ENCODE measurements at regions not wholly inside any gene's neighbourhood (a gene's known extent, or its start where the extent isn't known, plus 50 kb on each side); places are given as distances from the start of the nearest gene placed in this dataset.

GRCh38 chr3:71991681-71992080 lies 206.7 kb upstream of the PROK2 start:
- TF ChIP-seq CTCF (IDR thresholded peaks at IDR 0.05; ENCODE audit: insufficient read depth, low read length, poor library complexity, severe bottlenecking) (no peak), EZH2phosphoT487 (conservative IDR thresholded peaks at IDR 0.05; ENCODE audit: low read length) (no peak)
- no peaks in the 10 kb centered on the region for H3K79me2 ChIP-seq (ENCODE audit: insufficient read depth, low read length)
- H3K4me2 ChIP-seq (ENCODE audit: low read depth, low read length, poor library complexity, severe bottlenecking) = no peak overlapping the region
- no peaks in the 10 kb centered on the region for H4K20me1 ChIP-seq (ENCODE audit: low read depth, low read length)
- no peaks in the 10 kb centered on the region for H3K9me2 ChIP-seq (replicated peaks; ENCODE audit: insufficient read depth, low read length)
- H3K9ac ChIP-seq (ENCODE audit: low read length) = no peak overlapping the region
- H3K9me3 ChIP-seq (ENCODE audit: insufficient read depth, low read length) = no peaks in the 10 kb centered on the region
- no peak overlapping the region for H3K27ac ChIP-seq (ENCODE audit: low read depth, low read length)
- H2AFZ ChIP-seq (ENCODE audit: low read depth, low read length, severe bottlenecking) = no peak overlapping the region
- no peaks in the 10 kb centered on the region for H3K36me3 ChIP-seq (ENCODE audit: low read length)
- H3K27me3 ChIP-seq (ENCODE audit: low read length) = no peaks in the 10 kb centered on the region; the same call in 1 of the 2 replicates
- no peaks in the 10 kb centered on the region for H3F3A ChIP-seq (ENCODE audit: insufficient read depth)
- no peak overlapping the region for H3K4me3 ChIP-seq (ENCODE audit: insufficient read depth, low read length, poor library complexity, severe bottlenecking)

- H3K4me3 ChIP-seq (ENCODE audit: insufficient read depth, low read length, poor library complexity, severe bottlenecking) = no peak overlapping the region
- H3K9ac ChIP-seq (ENCODE audit: low read length) = no peak overlapping the region
- no peaks in the 10 kb centered on the region; the same call in 1 of the 2 replicates for H3K27me3 ChIP-seq (ENCODE audit: low read length)
- no peaks in the 10 kb centered on the region for H3K79me2 ChIP-seq (ENCODE audit: insufficient read depth, low read length)
- H3K27ac ChIP-seq (ENCODE audit: low read depth, low read length) = no peak overlapping the region
- H3K9me3 ChIP-seq (ENCODE audit: insufficient read depth, low read length) = no peaks in the 10 kb centered on the region
- H3K4me2 ChIP-seq (ENCODE audit: low read depth, low read length, poor library complexity, severe bottlenecking) = no peak overlapping the region
- no peaks in the 10 kb centered on the region for H3F3A ChIP-seq (ENCODE audit: insufficient read depth)
- no peaks in the 10 kb centered on the region for H3K36me3 ChIP-seq (ENCODE audit: low read length)
- H3K9me2 ChIP-seq (replicated peaks; ENCODE audit: insufficient read depth, low read length) = no peaks in the 10 kb centered on the region
- H2AFZ ChIP-seq (ENCODE audit: low read depth, low read length, severe bottlenecking) = no peak overlapping the region
- TF ChIP-seq CTCF (IDR thresholded peaks at IDR 0.05; ENCODE audit: insufficient read depth, low read length, poor library complexity, severe bottlenecking) (no peak), EZH2phosphoT487 (conservative IDR thresholded peaks at IDR 0.05; ENCODE audit: low read length) (no peak)
- no peaks in the 10 kb centered on the region for H4K20me1 ChIP-seq (ENCODE audit: low read depth, low read length)
Measured at GRCh38 chr3:71991046-71991445, 206.1 kb upstream of the PROK2 start.

- Histone ChIP-seq H2AFZ (ENCODE audit: low read depth, low read length, severe bottlenecking) (no peak overlapping the region), H3K9me3 (ENCODE audit: insufficient read depth, low read length) (no peaks in the 10 kb centered on the region), H3K4me3 (ENCODE audit: insufficient read depth, low read length, poor library complexity, severe bottlenecking) (no peak overlapping the region), H3K9me2 (replicated peaks; ENCODE audit: insufficient read depth, low read length) (no peaks in the 10 kb centered on the region), H3K79me2 (ENCODE audit: insufficient read depth, low read length) (no peaks in the 10 kb centered on the region), H3K27ac (ENCODE audit: low read depth, low read length) (no peak overlapping the region), H3K36me3 (ENCODE audit: low read length) (no peaks in the 10 kb centered on the region), H3K27me3 (ENCODE audit: low read length) (no peaks in the 10 kb centered on the region; the same call in 1 of the 2 replicates), H4K20me1 (ENCODE audit: low read depth, low read length) (no peaks in the 10 kb centered on the region), H3K9ac (ENCODE audit: low read length) (no peak overlapping the region), H3F3A (ENCODE audit: insufficient read depth) (no peaks in the 10 kb centered on the region), H3K4me2 (ENCODE audit: low read depth, low read length, poor library complexity, severe bottlenecking) (no peak overlapping the region)
- no peak for TF ChIP-seq CTCF (IDR thresholded peaks at IDR 0.05; ENCODE audit: insufficient read depth, low read length, poor library complexity, severe bottlenecking)
- no peak for TF ChIP-seq EZH2phosphoT487 (conservative IDR thresholded peaks at IDR 0.05; ENCODE audit: low read length)
Measured at GRCh38 chr3:71990545-71990944, 205.6 kb upstream of the PROK2 start.

Data from SU-DHL-6 (cell line).